Activated B cell treated with CpG ODN at 0.5 μM for 24 hours (primary cell): ENCODE measurements at regions not wholly inside any gene's neighbourhood (a gene's known extent, or its start where the extent isn't known, plus 50 kb on each side); places are given as distances from the start of the nearest gene placed in this dataset.

Experiments used
- ATAC-seq: fragments of 200-7000 bp; cut with Tn5 transposase; one replicate; pipeline ENCODE4 v1.10.0; 2021; ENCODE audit warnings: low read depth, mild to moderate bottlenecking, moderate library complexity
- CTCF ChIA-PET: fragments of 350-600 bp; sonication (Branson Sonifier 250); formaldehyde crosslinking; loops from one replicate; lab custom pipeline; 2021; ENCODE audit warnings: antibody characterized with exemption; lab: Charles Lee
- POLR2A ChIA-PET: fragments of 350-600 bp; sonication (Branson Sonifier 250); formaldehyde crosslinking; loops from one replicate; lab custom pipeline; 2021; ENCODE audit warnings: antibody characterized with exemption; lab: Charles Lee
- DNase-seq: peaks from one replicate; pipeline ENCODE4 v3.0.0; 2022
- H3K27ac Mint-ChIP-seq: one replicate; pipeline ENCODE4 v1.8.0; 2020; ENCODE audit warnings: mixed read lengths
- H3K27me3 Mint-ChIP-seq: one replicate; pipeline ENCODE4 v1.8.0; 2021; ENCODE audit warnings: mixed read lengths
- H3K36me3 Mint-ChIP-seq: one replicate; pipeline ENCODE4 v1.8.0; 2021; ENCODE audit warnings: low read depth, mixed read lengths
- H3K4me1 Mint-ChIP-seq: one replicate; pipeline ENCODE4 v1.8.0; 2021; ENCODE audit warnings: mixed read lengths
- H3K4me3 Mint-ChIP-seq: one replicate; pipeline ENCODE4 v1.8.0; 2020; ENCODE audit warnings: mild to moderate bottlenecking, mixed read lengths
- H3K9me3 Mint-ChIP-seq: one replicate; pipeline ENCODE4 v1.8.0; 2020; ENCODE audit warnings: mixed read lengths
- CTCF ChIP-seq: fragments of 200-600 bp; IDR thresholded peaks from one replicate; pipeline ENCODE4 v1.8.0; 2022; ENCODE audit warnings: antibody characterized with exemption, mild to moderate bottlenecking
- intact Hi-C: fragments of 100-400 bp; cut with micrococcal nuclease; formaldehyde crosslinking; loops from one replicate; pipeline ENCODE4 v1.15.1; 2024

- no peak for TF ChIP-seq CTCF
- intact Hi-C loops, result no loop called here
- Mint-ChIP-seq H3K36me3 (no peaks in the 10 kb centered on the region), H3K27me3 (no peaks in the 10 kb centered on the region), H3K4me1 (no peaks in the 10 kb centered on the region), H3K4me3 (no peak overlapping the region), H3K9me3 (peaks cover 1% of the 10 kb centered on the region), H3K27ac (no peak overlapping the region)
- CTCF ChIA-PET, result no interaction called here
- ATAC-seq, result no peak
- POLR2A ChIA-PET, result no interaction called here
- DNase-seq, result no peak
Measured at GRCh38 chr16:6541267-6541666, 791.4 kb upstream of the RBFOX1 start.

GRCh38 chr16:6536411-6536810 lies 796.2 kb upstream of the RBFOX1 start:
- intact Hi-C loops, result no loop called here
- no peak overlapping the region for H3K4me3 Mint-ChIP-seq
- POLR2A ChIA-PET, result no interaction called here
- no peaks in the 10 kb centered on the region for H3K4me1 Mint-ChIP-seq
- no peak overlapping the region for H3K27ac Mint-ChIP-seq
- ATAC-seq (no peak), DNase-seq (no peak)
- TF ChIP-seq CTCF, result no peak
- no peaks in the 10 kb centered on the region for H3K27me3 Mint-ChIP-seq
- H3K9me3 Mint-ChIP-seq, result peaks cover 3% of the 10 kb centered on the region
- no peaks in the 10 kb centered on the region for H3K36me3 Mint-ChIP-seq
- CTCF ChIA-PET, result no interaction called here

- H3K4me3 Mint-ChIP-seq, result no peak overlapping the region
- ChIA-PET CTCF (no interaction called here), POLR2A (no interaction called here)
- DNase-seq (no peak), ATAC-seq (no peak)
- peaks cover 2% of the 10 kb centered on the region for H3K9me3 Mint-ChIP-seq
- intact Hi-C loops, result no loop called here
- no peaks in the 10 kb centered on the region for H3K36me3 Mint-ChIP-seq
- no peaks in the 10 kb centered on the region for H3K4me1 Mint-ChIP-seq
- no peaks in the 10 kb centered on the region for H3K27me3 Mint-ChIP-seq
- no peak overlapping the region for H3K27ac Mint-ChIP-seq
- TF ChIP-seq CTCF, result no peak
Measured at GRCh38 chr16:6531067-6531466, 801.6 kb upstream of the RBFOX1 start.

- Mint-ChIP-seq H3K4me1 (no peaks in the 10 kb centered on the region), H3K36me3 (no peaks in the 10 kb centered on the region), H3K27ac (no peak overlapping the region), H3K27me3 (no peaks in the 10 kb centered on the region), H3K9me3 (peaks cover 2% of the 10 kb centered on the region), H3K4me3 (no peak overlapping the region)
- CTCF ChIA-PET, result no interaction called here
- intact Hi-C loops, result no loop called here
- DNase-seq (no peak), ATAC-seq (no peak)
- TF ChIP-seq CTCF, result no peak
- POLR2A ChIA-PET, result interaction anchor here (0.6 kb wide), 1 partner anchor 133 kb away, joined by 3 read pairs; no protein-coding TSS in a partner anchor
Measured at GRCh38 chr16:6528217-6528616, 804.4 kb upstream of the RBFOX1 start.

GRCh38 chr16:6527646-6528045 lies 805.0 kb upstream of the RBFOX1 start:
- ChIA-PET POLR2A (no interaction called here), CTCF (no interaction called here)
- no peaks in the 10 kb centered on the region for H3K36me3 Mint-ChIP-seq
- H3K9me3 Mint-ChIP-seq, result peaks cover 2% of the 10 kb centered on the region
- no peak overlapping the region for H3K4me3 Mint-ChIP-seq
- no peak overlapping the region for H3K27ac Mint-ChIP-seq
- no peak for DNase-seq
- no peak for TF ChIP-seq CTCF
- no peak for ATAC-seq
- no peaks in the 10 kb centered on the region for H3K4me1 Mint-ChIP-seq
- no peaks in the 10 kb centered on the region for H3K27me3 Mint-ChIP-seq
- intact Hi-C loops, result no loop called here
